HepG2 (cell line): ENCODE measurements at regions not wholly inside any gene's neighbourhood (a gene's known extent, or its start where the extent isn't known, plus 50 kb on each side); places are given as distances from the start of the nearest gene placed in this dataset.

Experiments
- MZF1 ChIP-seq: sonication (generic); formaldehyde crosslinking; IDR thresholded peaks from 2 replicates; pipeline ENCODE4 v1.8.1; 2023; ENCODE audit warnings: mild to moderate bottlenecking, missing genetic modification reagents, borderline replicate concordance
- NFIB ChIP-seq: sonication (generic); formaldehyde crosslinking; IDR thresholded peaks from 2 replicates; pipeline ENCODE4 v1.9.0; 2021; ENCODE audit warnings: missing genetic modification reagents, mild to moderate bottlenecking, borderline replicate concordance
- NR2F1 ChIP-seq, 2 experiments: fragments of 450-650 bp in 1 of 2; formaldehyde crosslinking in 1 of 2; IDR thresholded peaks; 2 replicates each; pipeline versions ENCODE4 v1.5.0 to v1.6.1; 2016 to 2020; ENCODE audit warnings: mild to moderate bottlenecking in 1 of 2, missing compliant biosample characterization in 1 of 2, missing genetic modification reagents in 1 of 2, moderate library complexity in 1 of 2
- ZNF792 ChIP-seq: IDR thresholded peaks from 2 replicates; pipeline ENCODE4 v1.6.1; 2016
- TF ChIP-seq, protein P1 (sequence below): sonication (generic); formaldehyde crosslinking; IDR thresholded peaks from 2 replicates; pipeline ENCODE4 v1.4.0; 2020; ENCODE audit warnings: low read depth, missing genetic modification reagents
- TF ChIP-seq, protein P2 (sequence below): sonication (generic); formaldehyde crosslinking; IDR thresholded peaks from 2 replicates; pipeline ENCODE4 v1.9.0; 2021; ENCODE audit warnings: missing genetic modification reagents, mild to moderate bottlenecking, borderline replicate concordance
- TF ChIP-seq, protein P3 (sequence below): sonication (generic); formaldehyde crosslinking; IDR thresholded peaks from 2 replicates; pipeline ENCODE4 v1.4.0; 2020; ENCODE audit warnings: missing genetic modification reagents
- TF ChIP-seq, protein P4 (sequence below): IDR thresholded peaks from 2 replicates; pipeline ENCODE4 v1.6.1; 2016; ENCODE audit warnings: low read depth

DNA sequence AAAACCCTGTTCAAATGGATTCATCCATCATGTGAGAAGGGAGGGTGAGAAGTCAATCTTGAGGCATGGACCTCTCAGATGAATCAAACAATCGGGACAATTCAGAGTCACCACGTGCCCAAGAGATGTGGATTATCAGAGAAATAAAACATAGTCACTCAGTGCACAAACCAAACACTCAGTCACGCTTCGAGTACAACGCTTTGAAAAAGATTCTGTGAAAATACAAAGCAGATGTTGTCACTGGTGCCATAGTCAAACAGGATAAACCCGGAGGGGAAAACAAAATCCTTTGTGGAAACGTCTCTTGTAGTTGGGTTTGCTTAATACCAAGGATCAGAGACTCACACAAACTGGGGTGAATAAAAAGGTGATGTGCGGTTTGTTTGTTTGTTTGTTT lies 188.4 kb downstream of the RRAGC start (continued):
- TF ChIP-seq, protein P1, sequence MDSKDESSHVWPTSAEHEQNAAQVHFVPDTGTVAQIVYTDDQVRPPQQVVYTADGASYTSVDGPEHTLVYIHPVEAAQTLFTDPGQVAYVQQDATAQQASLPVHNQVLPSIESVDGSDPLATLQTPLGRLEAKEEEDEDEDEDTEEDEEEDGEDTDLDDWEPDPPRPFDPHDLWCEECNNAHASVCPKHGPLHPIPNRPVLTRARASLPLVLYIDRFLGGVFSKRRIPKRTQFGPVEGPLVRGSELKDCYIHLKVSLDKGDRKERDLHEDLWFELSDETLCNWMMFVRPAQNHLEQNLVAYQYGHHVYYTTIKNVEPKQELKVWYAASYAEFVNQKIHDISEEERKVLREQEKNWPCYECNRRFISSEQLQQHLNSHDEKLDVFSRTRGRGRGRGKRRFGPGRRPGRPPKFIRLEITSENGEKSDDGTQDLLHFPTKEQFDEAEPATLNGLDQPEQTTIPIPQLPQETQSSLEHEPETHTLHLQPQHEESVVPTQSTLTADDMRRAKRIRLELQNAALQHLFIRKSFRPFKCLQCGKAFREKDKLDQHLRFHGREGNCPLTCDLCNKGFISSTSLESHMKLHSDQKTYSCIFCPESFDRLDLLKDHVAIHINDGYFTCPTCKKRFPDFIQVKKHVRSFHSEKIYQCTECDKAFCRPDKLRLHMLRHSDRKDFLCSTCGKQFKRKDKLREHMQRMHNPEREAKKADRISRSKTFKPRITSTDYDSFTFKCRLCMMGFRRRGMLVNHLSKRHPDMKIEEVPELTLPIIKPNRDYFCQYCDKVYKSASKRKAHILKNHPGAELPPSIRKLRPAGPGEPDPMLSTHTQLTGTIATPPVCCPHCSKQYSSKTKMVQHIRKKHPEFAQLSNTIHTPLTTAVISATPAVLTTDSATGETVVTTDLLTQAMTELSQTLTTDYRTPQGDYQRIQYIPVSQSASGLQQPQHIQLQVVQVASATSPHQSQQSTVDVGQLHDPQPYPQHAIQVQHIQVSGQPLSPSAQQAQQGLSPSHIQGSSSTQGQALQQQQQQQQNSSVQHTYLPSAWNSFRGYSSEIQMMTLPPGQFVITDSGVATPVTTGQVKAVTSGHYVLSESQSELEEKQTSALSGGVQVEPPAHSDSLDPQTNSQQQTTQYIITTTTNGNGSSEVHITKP (CRISPR knock-in tag): no peak
- TF ChIP-seq, protein P2, sequence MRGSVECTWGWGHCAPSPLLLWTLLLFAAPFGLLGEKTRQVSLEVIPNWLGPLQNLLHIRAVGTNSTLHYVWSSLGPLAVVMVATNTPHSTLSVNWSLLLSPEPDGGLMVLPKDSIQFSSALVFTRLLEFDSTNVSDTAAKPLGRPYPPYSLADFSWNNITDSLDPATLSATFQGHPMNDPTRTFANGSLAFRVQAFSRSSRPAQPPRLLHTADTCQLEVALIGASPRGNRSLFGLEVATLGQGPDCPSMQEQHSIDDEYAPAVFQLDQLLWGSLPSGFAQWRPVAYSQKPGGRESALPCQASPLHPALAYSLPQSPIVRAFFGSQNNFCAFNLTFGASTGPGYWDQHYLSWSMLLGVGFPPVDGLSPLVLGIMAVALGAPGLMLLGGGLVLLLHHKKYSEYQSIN: no peak
- no peak for TF ChIP-seq NR2F1 (CRISPR knock-in tag; IDR thresholded peaks at IDR 0.05)
- no peak for TF ChIP-seq NFIB
- TF ChIP-seq, protein P3, sequence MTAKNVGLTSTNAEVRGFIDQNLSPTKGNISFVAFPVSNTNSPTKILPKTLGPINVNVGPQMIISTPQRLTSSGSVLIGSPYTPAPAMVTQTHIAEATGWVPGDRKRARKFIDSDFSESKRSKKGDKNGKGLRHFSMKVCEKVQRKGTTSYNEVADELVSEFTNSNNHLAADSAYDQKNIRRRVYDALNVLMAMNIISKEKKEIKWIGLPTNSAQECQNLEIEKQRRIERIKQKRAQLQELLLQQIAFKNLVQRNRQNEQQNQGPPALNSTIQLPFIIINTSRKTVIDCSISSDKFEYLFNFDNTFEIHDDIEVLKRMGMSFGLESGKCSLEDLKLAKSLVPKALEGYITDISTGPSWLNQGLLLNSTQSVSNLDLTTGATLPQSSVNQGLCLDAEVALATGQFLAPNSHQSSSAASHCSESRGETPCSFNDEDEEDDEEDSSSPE (CRISPR knock-in tag): no peak
- TF ChIP-seq, protein P4, sequence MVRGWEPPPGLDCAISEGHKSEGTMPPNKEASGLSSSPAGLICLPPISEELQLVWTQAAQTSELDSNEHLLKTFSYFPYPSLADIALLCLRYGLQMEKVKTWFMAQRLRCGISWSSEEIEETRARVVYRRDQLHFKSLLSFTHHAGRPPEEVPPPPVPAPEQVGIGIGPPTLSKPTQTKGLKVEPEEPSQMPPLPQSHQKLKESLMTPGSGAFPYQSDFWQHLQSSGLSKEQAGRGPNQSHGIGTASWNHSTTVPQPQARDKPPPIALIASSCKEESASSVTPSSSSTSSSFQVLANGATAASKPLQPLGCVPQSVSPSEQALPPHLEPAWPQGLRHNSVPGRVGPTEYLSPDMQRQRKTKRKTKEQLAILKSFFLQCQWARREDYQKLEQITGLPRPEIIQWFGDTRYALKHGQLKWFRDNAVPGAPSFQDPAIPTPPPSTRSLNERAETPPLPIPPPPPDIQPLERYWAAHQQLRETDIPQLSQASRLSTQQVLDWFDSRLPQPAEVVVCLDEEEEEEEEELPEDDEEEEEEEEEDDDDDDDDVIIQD: no peak
- TF ChIP-seq ZNF792 (CRISPR knock-in tag): no peak
- no peak for TF ChIP-seq MZF1 (CRISPR knock-in tag)
- TF ChIP-seq, all 625 proteins: peak for 0
